Gastrocnemius medialis (tissue), 4 donors: ENCODE measurements at regions not wholly inside any gene's neighbourhood (a gene's known extent, or its start where the extent isn't known, plus 50 kb on each side); places are given as distances from the start of the nearest gene placed in this dataset.

ENCODE experiments used
- ATAC-seq, 2 donors: fragments of 150-250 bp; one replicate each; pipeline ENCODE4 v1.9.1; 2016
- DNase-seq, 2 donors: peaks; one replicate each; pipeline ENCODE4 v3.0.0-alpha.2; 2019
- H3K27ac ChIP-seq, 4 donors: fragments of 200-600 bp; sonication (generic); 1 replicate in 1 of 4; 2 replicates in 3 of 4; pipeline ENCODE4 v1.5.1; 2016 to 2018; ENCODE audit warnings: mild to moderate bottlenecking in 2 of 4, moderate library complexity in 1 of 4
- H3K27me3 ChIP-seq, 3 donors: fragments of 200-600 bp; sonication (generic) in 2 of 3; 1 replicate in 1 of 3; 2 replicates in 2 of 3; pipeline versions ENCODE4 v1.5.1 to v1.6.0; 2016 to 2019; ENCODE audit warnings: mild to moderate bottlenecking in 1 of 3, moderate library complexity in 1 of 3
- H3K36me3 ChIP-seq, 2 donors: fragments of 200-600 bp; sonication (generic) in 1 of 2; one replicate each; pipeline ENCODE4 v1.5.1; 2017 to 2018
- H3K4me1 ChIP-seq, 2 donors: fragments of 200-600 bp; sonication (generic) in 1 of 2; one replicate each; pipeline ENCODE4 v1.5.1; 2016 to 2017; ENCODE audit warnings: mild to moderate bottlenecking in 2 of 2
- H3K4me3 ChIP-seq, 4 donors: fragments of 200-600 bp; sonication (generic) in 3 of 4; 1 replicate in 1 of 4; 2 replicates in 3 of 4; pipeline ENCODE4 v1.5.1; 2016 to 2019; ENCODE audit warnings: mild to moderate bottlenecking in 2 of 4
- H3K9me3 ChIP-seq, 3 donors: fragments of 200-600 bp; sonication (generic) in 2 of 3; 1 replicate in 1 of 3; 2 replicates in 2 of 3; pipeline ENCODE4 v1.5.1; 2016 to 2019
- CTCF ChIP-seq, 5 experiments: fragments of 450-650 bp in 3 of 5; fragments of 200-600 bp in 2 of 5; sonication (generic) in 2 of 5; IDR thresholded peaks in 4 of 5; conservative IDR thresholded peaks in 1 of 5; 1 replicate in 4 of 5; 2 replicates in 1 of 5; pipeline ENCODE4 v1.5.1; 2016 to 2019; ENCODE audit warnings: antibody characterized with exemption in 5 of 5, mild to moderate bottlenecking in 3 of 5, moderate library complexity in 3 of 5
- POLR2A ChIP-seq, 2 donors: fragments of 450-650 bp; IDR thresholded peaks; one replicate each; pipeline ENCODE4 v1.6.1; 2017; ENCODE audit warnings: antibody characterized with exemption in 2 of 2, mild to moderate bottlenecking in 2 of 2, moderate library complexity in 2 of 2
- in situ Hi-C, 4 donors: fragments of 200-750 bp; cut with MboI; loops; one replicate each; pipeline versions ENCODE4 v1.15.0 to v1.8.0; 2017; ENCODE audit warnings: low sequenced_read_pairs in 4 of 4
- intact Hi-C: fragments of 100-400 bp; cut with DNase I; formaldehyde crosslinking; loops from one replicate; pipeline ENCODE4 v1.15.1; 2023; ENCODE audit warnings: low total_unique reads

DNA sequence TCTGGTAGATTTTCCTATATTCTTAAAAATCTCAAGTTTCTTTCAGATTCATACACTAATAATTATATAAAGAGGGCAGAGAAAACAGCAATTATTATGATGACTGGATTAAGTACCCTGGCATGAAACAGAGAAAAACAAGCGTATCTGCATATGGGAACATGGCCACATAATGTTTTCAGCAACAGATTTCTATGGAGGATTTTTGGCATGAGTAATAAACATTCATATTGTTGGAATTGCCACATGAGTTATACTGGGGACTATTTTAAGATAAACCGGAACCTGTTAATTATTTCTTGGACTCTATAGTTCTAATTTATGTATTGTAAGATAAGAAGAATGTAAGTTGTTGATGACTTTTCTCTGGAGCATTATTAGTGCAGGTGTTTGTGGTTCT lies 112.7 kb downstream of the OXSM start:
- TF ChIP-seq POLR2A (IDR thresholded peaks at IDR 0.05) (no peak), CTCF (IDR thresholded peaks at IDR 0.05 in 4 of 5, conservative IDR thresholded peaks at IDR 0.05 in 1 of 5) (no peak)
- Histone ChIP-seq H3K9me3 (no peaks in the 10 kb centered on the region), H3K36me3 (no peaks in the 10 kb centered on the region), H3K4me1 (no peaks in the 10 kb centered on the region), H3K27me3 (no peaks in the 10 kb centered on the region), H3K27ac (no peak overlapping the region), H3K4me3 (no peak overlapping the region)
- ATAC-seq: no peak
- DNase-seq: no peak
- intact Hi-C loops (no loop called here), in situ Hi-C loops (loop anchor here in 2 of 4 donors (5.0 to 25.0 kb wide), 2 partner anchors 210 to 215 kb away; no protein-coding TSS in a partner anchor)

DNA sequence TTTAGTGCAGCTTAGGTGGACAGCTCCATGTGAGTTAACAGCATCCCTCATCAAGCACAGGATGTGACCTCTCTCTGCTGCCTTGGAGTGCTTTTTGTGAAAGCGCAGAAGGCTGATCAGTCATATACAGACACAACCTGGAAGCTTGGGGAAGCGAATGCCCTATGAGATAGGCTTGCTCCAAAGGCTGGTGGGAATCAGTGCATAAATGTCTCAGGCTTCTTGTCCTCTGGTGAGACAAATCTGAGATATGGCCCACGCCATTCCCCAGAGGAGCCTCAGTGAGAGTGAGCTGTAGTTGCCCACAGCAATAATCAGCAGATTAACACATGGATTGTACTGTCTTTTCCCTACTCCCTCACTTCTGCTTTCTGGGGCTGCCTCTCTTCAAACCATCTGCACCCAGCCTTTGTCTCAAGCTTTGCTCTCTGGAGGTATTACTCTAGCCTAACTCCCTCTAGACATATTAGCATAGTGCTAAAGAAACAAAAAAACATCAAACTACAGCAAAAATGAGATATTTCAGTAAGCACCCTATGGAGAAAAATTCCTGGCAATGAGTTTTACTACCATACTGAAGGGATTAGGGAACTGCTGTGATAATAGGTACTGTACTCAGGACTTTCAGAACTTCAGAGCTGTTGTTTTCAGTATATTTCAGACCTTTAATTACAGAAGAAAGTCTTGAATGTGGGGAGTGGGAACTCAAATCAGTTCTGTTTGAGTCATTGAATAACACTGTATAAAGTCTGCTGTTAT lies 113.7 kb downstream of the OXSM start:
- Histone ChIP-seq H3K4me3 (no peak overlapping the region), H3K36me3 (no peaks in the 10 kb centered on the region), H3K9me3 (no peaks in the 10 kb centered on the region), H3K27ac (no peak overlapping the region), H3K27me3 (no peaks in the 10 kb centered on the region), H3K4me1 (no peaks in the 10 kb centered on the region)
- in situ Hi-C loops: loop anchor here in 2 of 4 donors (5.0 to 25.0 kb wide), 2 partner anchors 209 to 214 kb away; no protein-coding TSS in a partner anchor
- intact Hi-C loops: loop anchor here (2.0 kb wide), 1 partner anchor 809 kb away; no protein-coding TSS in a partner anchor
- no peak for DNase-seq
- ATAC-seq: no peak
- no peak for TF ChIP-seq CTCF (IDR thresholded peaks at IDR 0.05 in 4 of 5, conservative IDR thresholded peaks at IDR 0.05 in 1 of 5)
- TF ChIP-seq POLR2A (IDR thresholded peaks at IDR 0.05): no peak

DNA sequence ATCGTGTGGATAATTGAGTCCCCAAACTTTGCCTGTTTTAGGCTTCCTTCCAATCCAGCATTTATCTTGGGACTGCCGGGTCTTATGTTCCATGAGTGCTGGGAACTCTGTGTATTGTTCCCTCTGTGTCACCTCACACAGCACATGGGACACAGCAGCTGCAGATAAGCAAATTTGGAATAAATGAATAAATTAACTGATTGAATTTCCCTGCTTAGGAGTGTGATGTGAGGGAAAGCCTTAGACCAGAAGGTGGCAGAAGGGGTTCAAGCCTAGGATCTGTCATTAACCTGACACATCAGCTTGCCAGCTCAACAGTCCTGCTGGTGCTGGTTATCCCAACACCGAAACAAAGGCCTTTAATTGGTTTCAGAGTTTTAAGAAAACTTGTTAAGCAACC lies 114.3 kb downstream of the OXSM start:
- DNase-seq (no peak), ATAC-seq (peak in 1 of 2 donors; percentile 52)
- intact Hi-C loops (loop anchor here (2.0 kb wide), 1 partner anchor 809 kb away; no protein-coding TSS in a partner anchor), in situ Hi-C loops (loop anchor here in 2 of 4 donors (5.0 to 25.0 kb wide), 2 partner anchors 208 to 213 kb away; no protein-coding TSS in a partner anchor)
- Histone ChIP-seq H3K27ac (no peak overlapping the region), H3K9me3 (no peaks in the 10 kb centered on the region), H3K27me3 (no peaks in the 10 kb centered on the region), H3K36me3 (no peaks in the 10 kb centered on the region), H3K4me1 (no peaks in the 10 kb centered on the region), H3K4me3 (no peak overlapping the region)
- TF ChIP-seq CTCF (IDR thresholded peaks at IDR 0.05 in 4 of 5, conservative IDR thresholded peaks at IDR 0.05 in 1 of 5) (peak in 3 of 5 experiments; percentile 43 to 48 (median 47)), POLR2A (IDR thresholded peaks at IDR 0.05) (no peak)

- in situ Hi-C loops: loop anchor here in 1 of 4 donors (25.0 kb wide), 1 partner anchor 206 kb away; no protein-coding TSS in a partner anchor
- Histone ChIP-seq H3K9me3 (no peaks in the 10 kb centered on the region), H3K27me3 (no peaks in the 10 kb centered on the region), H3K4me1 (no peaks in the 10 kb centered on the region), H3K4me3 (no peak overlapping the region), H3K27ac (no peak overlapping the region), H3K36me3 (no peaks in the 10 kb centered on the region)
- no peak for TF ChIP-seq CTCF (IDR thresholded peaks at IDR 0.05 in 4 of 5, conservative IDR thresholded peaks at IDR 0.05 in 1 of 5)
- TF ChIP-seq POLR2A (IDR thresholded peaks at IDR 0.05): no peak
- intact Hi-C loops: no loop called here
- DNase-seq (no peak), ATAC-seq (no peak)
Observed at GRCh38 chr3:25906132-25906906, 116.4 kb downstream of the OXSM start.
